Endothelial cell of umbilical vein (primary cell): ENCODE measurements at regions not wholly inside any gene's neighbourhood (a gene's known extent, or its start where the extent isn't known, plus 50 kb on each side); places are given as distances from the start of the nearest gene placed in this dataset.

Experiments used
- BruUV-seq: library from RNA; stranded (reverse); fragments of 400-500 nt; replicated peaks from 2 replicates; lab custom pipeline; 2021; lab: Mats Ljungman, UMichigan
- CTCF ChIA-PET: fragments of 300-600, 350-600 bp; sonication (Branson Sonifier 250); formaldehyde crosslinking; loops from one replicate; lab custom pipeline; 2021; ENCODE audit warnings: antibody characterized with exemption, inconsistent platforms; lab: Charles Lee
- POLR2A ChIA-PET: fragments of 300-600, 350-600 bp; sonication (Branson Sonifier 250); formaldehyde crosslinking; loops from one replicate; lab custom pipeline; 2021; ENCODE audit warnings: antibody characterized with exemption, inconsistent platforms; lab: Charles Lee
- DNase-seq: peaks from one replicate; pipeline ENCODE4 v3.0.0-alpha.2; 2011; ENCODE audit warnings: low read depth, low spot score
- FAIRE-seq: peaks from 2 replicates; lab custom pipeline; 2011; peaks lifted over from hg19 to GRCh38; lab: Jason Lieb, UNC
- H2AFZ ChIP-seq: 2 replicates; pipeline ENCODE4 v1.6.0; 2012; ENCODE audit warnings: low read depth, low read length, control low read depth, inconsistent platforms
- H3K27ac ChIP-seq: 2 replicates; pipeline ENCODE4 v1.5.1; 2011; ENCODE audit warnings: low read depth, mild to moderate bottlenecking, control low read depth, low read length, moderate library complexity; ENCODE audit not compliant: insufficient read depth
- H3K27me3 ChIP-seq, 2 experiments: 2 replicates each; pipeline versions ENCODE4 v1.6.0 to v1.6.1; 2011; ENCODE audit warnings: low read length in 2 of 2, mixed read lengths in 1 of 2; ENCODE audit not compliant: control insufficient read depth in 2 of 2, insufficient read depth in 2 of 2
- H3K36me3 ChIP-seq, 2 experiments: 2 replicates in 1 of 2; 3 replicates in 1 of 2; pipeline ENCODE4 v1.5.1; 2011; ENCODE audit warnings: low read length in 2 of 2, mild to moderate bottlenecking in 1 of 2, moderate library complexity in 1 of 2; ENCODE audit not compliant: control insufficient read depth in 2 of 2, insufficient read depth in 2 of 2; ENCODE audit errors: extremely low read depth in 1 of 2
- H3K4me1 ChIP-seq: 3 replicates; pipeline ENCODE4 v1.5.1; 2011; ENCODE audit warnings: mild to moderate bottlenecking, low read length; ENCODE audit not compliant: control insufficient read depth, insufficient read depth; ENCODE audit errors: extremely low read depth
- H3K4me2 ChIP-seq: 2 replicates; pipeline ENCODE4 v1.6.1; 2011; ENCODE audit warnings: low read length, control low read depth, mixed read lengths; ENCODE audit not compliant: insufficient read depth
- H3K4me3 ChIP-seq, 3 experiments: fragments of 200-600 bp in 1 of 3; sonication (generic), shearing (Covaris generic) in 1 of 3; replicated peaks in 1 of 3; 2 replicates each; pipeline ENCODE4 v1.5.1; 2011 to 2016; ENCODE audit warnings: control low read depth in 3 of 3, low read length in 3 of 3, mild to moderate bottlenecking in 2 of 3, inconsistent platforms in 1 of 3, low read depth in 1 of 3, moderate library complexity in 1 of 3; ENCODE audit not compliant: insufficient read depth in 1 of 3
- H3K79me2 ChIP-seq: 2 replicates; pipeline ENCODE4 v1.6.0; 2012; ENCODE audit warnings: low read length, inconsistent platforms; ENCODE audit not compliant: control insufficient read depth, insufficient read depth
- H3K9ac ChIP-seq: replicated peaks from 2 replicates; pipeline ENCODE3; 2011; ENCODE audit warnings: low read length, control low read depth; ENCODE audit not compliant: insufficient read depth; ENCODE audit errors: extremely low read depth
- H3K9me1 ChIP-seq: replicated peaks from 3 replicates; pipeline ENCODE4 v1.6.0; 2011; ENCODE audit warnings: mild to moderate bottlenecking, low read length; ENCODE audit not compliant: control insufficient read depth, insufficient read depth; ENCODE audit errors: extremely low read depth
- H3K9me3 ChIP-seq: replicated peaks from 2 replicates; pipeline ENCODE4 v1.5.1; 2012; ENCODE audit warnings: low read length, inconsistent platforms; ENCODE audit not compliant: control insufficient read depth, insufficient read depth
- H4K20me1 ChIP-seq: replicated peaks from 2 replicates; pipeline ENCODE3; 2011; ENCODE audit warnings: mild to moderate bottlenecking, low read length; ENCODE audit not compliant: control insufficient read depth, insufficient read depth; ENCODE audit errors: extremely low read depth
- CTCF ChIP-seq, 2 donors: IDR thresholded peaks; 1 replicate in 1 of 2; 2 replicates in 1 of 2; pipeline ENCODE4 v1.5.1; 2011; ENCODE audit warnings: low read length in 2 of 2, mild to moderate bottlenecking in 2 of 2, moderate library complexity in 2 of 2, control low read depth in 1 of 2, inconsistent platforms in 1 of 2, low read depth in 1 of 2; ENCODE audit not compliant: insufficient read depth in 1 of 2; ENCODE audit errors: extremely low read depth in 1 of 2
- EZH2 ChIP-seq: IDR thresholded peaks from 2 replicates; pipeline ENCODE4 v1.6.1; 2012; ENCODE audit warnings: borderline replicate concordance, low read depth, mild to moderate bottlenecking, moderate library complexity, low read length, inconsistent platforms; ENCODE audit not compliant: severe bottlenecking
- FOS ChIP-seq: IDR thresholded peaks from 2 replicates; pipeline ENCODE4 v1.6.1; 2011; ENCODE audit warnings: mild to moderate bottlenecking, low read length, moderate library complexity, borderline replicate concordance; ENCODE audit not compliant: insufficient read depth
- GATA2 ChIP-seq: IDR thresholded peaks from 2 replicates; pipeline ENCODE4 v1.7.0; 2011; ENCODE audit warnings: low read depth, mild to moderate bottlenecking, moderate library complexity, mixed read lengths, low read length; ENCODE audit not compliant: insufficient read length, insufficient read depth
- JUN ChIP-seq: IDR thresholded peaks from 2 replicates; pipeline ENCODE4 v1.6.1; 2011; ENCODE audit warnings: borderline replicate concordance, low read depth; ENCODE audit not compliant: insufficient read length, insufficient read depth
- MYC ChIP-seq: IDR thresholded peaks from one replicate; pipeline ENCODE4 v1.6.1; 2011; ENCODE audit warnings: mild to moderate bottlenecking, low read depth, low read length
- POLR2A ChIP-seq: IDR thresholded peaks from 2 replicates; pipeline ENCODE4 v1.6.1; 2012; ENCODE audit warnings: low read depth, mild to moderate bottlenecking, control low read depth, low read length
- POLR2AphosphoS5 ChIP-seq: IDR thresholded peaks from 2 replicates; pipeline ENCODE4 v1.6.1; 2012; ENCODE audit warnings: low read depth, mild to moderate bottlenecking, control low read depth, low read length, moderate library complexity; ENCODE audit not compliant: insufficient read depth
- dilution Hi-C: fragments of 300-500 bp; cut with MboI; formaldehyde crosslinking; loops from one replicate; pipeline ENCODE4 v1.15.0; 2019; ENCODE audit warnings: low sequenced_read_pairs; ENCODE audit not compliant: extremely low pct_ligation_motif_present
- intact Hi-C: fragments of 100-400 bp; cut with micrococcal nuclease; formaldehyde crosslinking; loops from one replicate; pipeline ENCODE4 v1.10.0; 2022
- TF ChIP-seq, protein P1 (sequence below): IDR thresholded peaks from 2 replicates; pipeline ENCODE4 v1.6.1; 2011; ENCODE audit not compliant: insufficient read depth, insufficient read length

- intact Hi-C loops, result no loop called here
- no peaks in the 10 kb centered on the region for H3K4me1 ChIP-seq
- H3K36me3 ChIP-seq, result no peaks in the 10 kb centered on the region
- no peaks in the 10 kb centered on the region for H3K9me1 ChIP-seq
- BruUV-seq, result no TSS peak
- no peaks in the 10 kb centered on the region for H4K20me1 ChIP-seq
- H3K27me3 ChIP-seq, result no peaks in the 10 kb centered on the region
- H3K79me2 ChIP-seq, result no peaks in the 10 kb centered on the region
- CTCF ChIA-PET, result no interaction called here
- POLR2A ChIA-PET, result no interaction called here
- no peak overlapping the region for H3K27ac ChIP-seq
- TF ChIP-seq CTCF (IDR thresholded peaks at IDR 0.05; ENCODE audit: extremely low read depth in 1 of 2, insufficient read depth in 1 of 2, low read depth in 1 of 2, low read length in 2 of 2) (no peak), MYC (no peak), JUN (no peak), POLR2AphosphoS5 (no peak), POLR2A (no peak), FOS (no peak), EZH2 (no peak), GATA2 (no peak)
- TF ChIP-seq, protein P1, sequence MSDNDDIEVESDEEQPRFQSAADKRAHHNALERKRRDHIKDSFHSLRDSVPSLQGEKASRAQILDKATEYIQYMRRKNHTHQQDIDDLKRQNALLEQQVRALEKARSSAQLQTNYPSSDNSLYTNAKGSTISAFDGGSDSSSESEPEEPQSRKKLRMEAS, result no peak
- H3K9me3 ChIP-seq, result peaks cover 2% of the 10 kb centered on the region
- DNase-seq, result no peak
- H3K9ac ChIP-seq, result no peak overlapping the region
- no peak overlapping the region for H3K4me3 ChIP-seq
- dilution Hi-C loops, result no loop called here
- no peak for FAIRE-seq
- no peak overlapping the region for H2AFZ ChIP-seq
- no peak overlapping the region for H3K4me2 ChIP-seq
Measured at GRCh38 chr4:23630110-23630509, 259.7 kb downstream of the PPARGC1A start.
